Glomerular visceral epithelial cell (primary cell): ENCODE measurements at regions not wholly inside any gene's neighbourhood (a gene's known extent, or its start where the extent isn't known, plus 50 kb on each side); places are given as distances from the start of the nearest gene placed in this dataset.

Experiments used
- DNase-seq: peaks from one replicate; pipeline ENCODE4 v3.0.0-alpha.2; 2016; ENCODE audit errors: extremely low spot score

- no peak for DNase-seq
Measured at GRCh38 chr10:30256084-30256483, 93.0 kb downstream of the MTPAP start.

DNA sequence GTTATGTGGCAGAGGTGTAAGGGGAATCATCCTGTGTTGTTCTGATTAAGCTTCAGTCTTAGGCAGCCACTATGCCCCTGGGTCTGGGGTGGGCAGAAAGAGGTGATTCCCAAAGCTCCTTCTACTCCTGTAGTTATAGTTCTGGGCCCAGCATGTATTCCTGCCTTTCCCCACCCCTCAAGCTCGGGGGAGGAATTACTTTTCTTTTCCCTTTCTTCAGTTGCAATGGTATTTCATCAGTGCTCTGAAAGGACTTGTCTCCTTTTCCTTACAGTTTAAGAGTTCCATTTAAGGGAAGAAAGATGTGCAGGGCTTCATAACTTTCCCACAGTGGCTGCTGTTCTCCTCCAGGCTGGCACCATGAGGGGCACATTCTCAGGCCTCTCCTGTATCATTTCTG is 94.2 kb downstream of the MTPAP start:
- DNase-seq = no peak

DNA sequence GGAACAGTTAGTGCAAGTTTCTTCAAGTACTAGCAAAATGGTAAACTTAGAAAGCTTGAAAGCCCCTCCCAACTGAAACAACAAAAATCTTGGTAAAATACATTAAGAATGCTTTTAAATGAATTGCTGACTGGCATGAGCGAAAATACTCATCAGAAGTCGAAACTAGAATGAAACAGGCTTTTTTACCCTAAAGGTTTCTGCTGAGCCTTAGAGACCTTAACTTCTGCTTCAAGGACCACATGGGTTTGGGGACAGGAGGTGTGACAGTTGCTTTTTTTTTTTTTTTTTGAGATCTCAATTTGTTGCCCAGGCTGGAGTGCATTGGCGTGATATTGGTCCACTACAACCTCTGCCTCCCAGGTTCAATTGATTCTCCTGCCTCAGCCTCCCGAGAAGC is 100.3 kb downstream of the MTPAP start:
- no peak for DNase-seq

DNA sequence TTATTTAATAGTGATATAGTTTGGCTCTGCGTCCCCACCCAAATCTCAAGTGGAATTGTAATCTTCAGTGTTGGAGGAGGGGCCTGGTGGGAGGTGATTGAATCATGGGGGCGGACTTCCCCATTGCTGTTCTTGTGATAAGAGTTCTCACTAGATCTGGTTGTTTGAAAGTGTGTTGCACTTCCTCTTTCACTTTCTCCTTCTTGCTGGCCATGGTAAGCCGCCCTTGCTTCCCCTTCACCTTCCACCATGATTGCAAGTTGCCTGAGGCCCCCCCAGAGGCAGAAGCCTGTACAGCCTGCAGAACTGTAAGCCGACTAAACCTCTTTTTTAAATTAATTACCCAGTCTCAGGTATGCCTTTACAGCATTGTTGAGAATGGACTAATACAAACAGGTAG is 101.4 kb downstream of the MTPAP start:
- DNase-seq = no peak

- DNase-seq = no peak
Measured at GRCh38 chr10:30241422-30242110, 107.5 kb downstream of the MTPAP start.

GRCh38 chr10:30238836-30239235 is 110.2 kb downstream of the MTPAP start:
- no peak for DNase-seq

- DNase-seq = no peak
Measured at GRCh38 chr10:30233186-30233959, 115.7 kb downstream of the MTPAP start.

GRCh38 chr10:30231709-30232108 is 117.4 kb downstream of the MTPAP start:
- DNase-seq = no peak

DNA sequence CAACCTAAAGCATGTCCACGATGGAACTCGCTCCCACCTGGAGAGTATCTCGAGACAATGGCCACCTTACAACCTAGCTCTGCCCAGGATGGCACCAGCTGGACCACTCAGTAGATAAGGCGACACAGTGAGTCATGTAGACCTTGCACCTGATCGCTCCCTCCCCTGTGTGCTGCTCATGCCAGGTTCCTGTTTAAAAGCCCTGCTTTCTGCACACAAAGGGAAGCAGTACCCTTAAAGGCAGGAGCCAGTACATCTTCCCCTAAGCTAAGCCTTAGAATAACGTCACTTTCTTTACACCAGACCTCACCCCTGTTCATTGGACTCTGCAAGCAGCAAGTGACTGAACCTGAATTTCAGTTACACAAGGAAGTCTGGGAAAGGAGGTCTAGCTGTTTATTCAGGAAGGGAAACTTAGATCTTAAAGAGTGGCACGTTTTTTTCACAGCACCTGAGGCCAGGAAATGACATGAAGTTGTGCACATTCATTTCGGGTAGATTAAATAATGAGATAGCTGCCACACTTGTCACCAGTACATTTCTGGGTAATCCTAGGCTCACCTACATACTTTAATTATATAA is 117.9 kb downstream of the MTPAP start:
- no peak for DNase-seq

GRCh38 chr10:30229536-30229935 is 119.5 kb downstream of the MTPAP start:
- no peak for DNase-seq

DNA sequence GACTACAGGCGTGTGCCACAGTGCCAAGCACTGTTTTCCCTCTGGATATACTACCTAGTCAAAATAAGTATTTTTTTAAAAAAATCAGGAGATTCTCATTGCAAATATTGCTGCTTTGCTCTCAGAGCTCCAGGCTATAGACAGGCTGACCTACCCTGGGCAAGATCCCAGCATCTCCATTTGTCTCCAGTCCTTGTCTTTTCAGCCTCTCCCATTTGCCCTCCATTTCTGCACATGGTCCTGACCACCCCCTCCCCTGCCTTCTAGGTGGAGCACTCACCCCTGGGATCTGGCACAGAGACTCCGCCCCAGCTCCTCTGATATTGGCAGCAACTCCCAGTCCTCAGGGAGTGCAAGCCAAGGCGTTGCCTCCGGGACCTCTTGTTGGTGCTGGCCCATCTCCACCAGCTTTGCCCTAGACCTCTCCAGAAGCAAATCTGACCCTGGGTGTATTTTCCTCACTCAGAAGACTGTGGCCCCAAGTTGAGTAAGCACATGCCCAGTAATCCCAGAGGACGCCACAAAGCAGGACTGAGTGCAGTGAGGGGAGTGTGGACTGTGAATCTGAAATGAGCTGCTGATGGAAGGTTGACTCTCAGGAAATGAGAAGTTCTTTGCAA is 120.6 kb downstream of the MTPAP start:
- no peak for DNase-seq

GRCh38 chr10:30227481-30227880 is 121.6 kb downstream of the MTPAP start:
- DNase-seq = no peak

DNA sequence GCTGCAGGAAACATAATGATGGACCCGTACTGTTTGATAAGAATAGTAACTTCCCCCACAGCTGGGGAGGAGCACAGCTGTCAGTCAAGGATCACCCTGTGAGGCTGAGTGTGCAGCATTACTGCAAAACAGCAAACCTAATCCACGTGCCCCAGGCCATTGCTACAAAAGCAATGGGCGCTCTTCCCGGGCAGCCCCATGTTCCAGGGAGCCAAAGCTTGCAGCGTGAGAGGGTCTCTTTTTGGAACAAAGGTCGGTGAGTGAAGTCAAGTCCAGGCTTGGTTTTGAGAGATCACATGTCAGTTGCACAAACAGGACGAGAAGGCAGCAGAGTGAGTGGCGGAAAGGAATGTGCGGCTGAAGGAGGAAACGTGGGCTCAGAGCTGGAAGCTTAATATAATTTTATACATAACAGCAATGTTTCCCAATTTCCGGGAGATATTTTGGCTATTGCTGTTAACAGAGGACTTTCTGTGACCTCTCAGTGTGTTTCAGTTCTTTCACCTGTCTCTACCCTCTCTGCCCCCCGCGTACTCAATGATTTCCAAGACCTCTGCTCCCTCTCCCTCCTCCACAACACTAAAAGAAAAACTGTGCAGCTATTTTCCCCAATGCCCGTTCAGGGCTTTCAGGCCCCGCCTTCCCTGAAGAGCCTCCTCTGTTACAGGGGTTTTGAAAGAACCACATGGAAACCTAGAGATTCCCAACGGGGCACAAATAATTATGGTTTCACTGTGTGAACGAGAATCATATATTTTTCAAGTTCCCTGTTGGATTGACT is 128.9 kb downstream of the MTPAP start:
- peak; percentile 69 for DNase-seq

DNA sequence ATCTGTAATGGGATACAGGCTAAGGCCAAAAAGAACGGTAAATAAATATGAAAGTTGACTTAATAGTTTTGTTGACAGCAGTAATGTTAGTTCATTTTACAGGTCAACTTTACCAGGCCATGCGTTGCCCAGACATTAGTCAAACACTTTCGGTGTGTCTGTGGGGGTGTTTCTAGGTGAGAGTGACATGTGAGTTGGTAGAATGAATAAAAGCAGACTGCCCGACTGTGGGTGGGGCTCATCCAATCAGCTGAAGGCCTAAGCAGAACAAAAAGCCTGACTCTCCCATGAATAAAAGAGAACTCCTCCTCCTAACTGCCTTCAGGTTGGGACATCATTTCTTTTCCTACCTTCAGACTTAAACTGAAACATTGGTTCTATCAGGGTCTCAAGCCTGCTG is 132.3 kb downstream of the MTPAP start:
- no peak for DNase-seq

GRCh38 chr10:30215623-30216022 is 133.5 kb downstream of the MTPAP start:
- no peak for DNase-seq

DNA sequence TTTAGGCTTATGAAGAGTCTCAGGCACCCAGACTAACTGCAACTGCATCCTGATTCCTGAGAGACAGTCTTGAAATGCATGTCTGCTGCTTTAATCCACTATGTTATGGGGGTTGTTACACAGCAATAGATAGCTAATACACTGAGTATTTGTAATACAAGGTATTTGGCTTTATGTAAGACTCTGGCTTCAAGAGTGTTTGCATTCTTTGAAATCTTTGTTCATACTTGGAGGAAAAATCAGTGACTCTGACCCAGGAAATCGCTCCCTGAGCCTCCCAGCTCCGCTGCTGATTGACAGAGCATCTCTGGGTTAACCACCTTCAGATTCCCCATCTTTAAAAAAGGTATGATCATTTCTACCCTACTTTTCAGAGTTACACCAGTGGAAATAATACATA is 133.9 kb downstream of the MTPAP start:
- DNase-seq = no peak

DNA sequence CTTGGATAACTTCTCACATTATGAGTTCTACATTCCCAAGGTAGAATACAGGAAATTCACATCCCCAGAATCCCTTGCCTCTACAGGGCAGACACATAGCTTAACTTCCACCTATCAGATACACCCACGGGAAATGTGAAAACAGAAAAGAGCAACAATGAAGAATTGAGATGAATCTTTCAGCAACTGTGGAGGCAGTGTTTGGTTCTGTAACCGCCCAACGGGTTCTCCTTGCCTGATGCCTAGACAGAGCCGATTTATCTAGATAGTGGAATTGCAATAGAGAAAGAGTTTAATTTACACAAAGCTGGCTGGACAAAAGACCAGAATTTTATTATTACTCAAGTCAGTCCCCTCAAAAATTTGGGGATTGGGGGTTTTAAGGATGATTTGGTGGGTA is 138.8 kb downstream of the MTPAP start:
- no peak for DNase-seq

DNA sequence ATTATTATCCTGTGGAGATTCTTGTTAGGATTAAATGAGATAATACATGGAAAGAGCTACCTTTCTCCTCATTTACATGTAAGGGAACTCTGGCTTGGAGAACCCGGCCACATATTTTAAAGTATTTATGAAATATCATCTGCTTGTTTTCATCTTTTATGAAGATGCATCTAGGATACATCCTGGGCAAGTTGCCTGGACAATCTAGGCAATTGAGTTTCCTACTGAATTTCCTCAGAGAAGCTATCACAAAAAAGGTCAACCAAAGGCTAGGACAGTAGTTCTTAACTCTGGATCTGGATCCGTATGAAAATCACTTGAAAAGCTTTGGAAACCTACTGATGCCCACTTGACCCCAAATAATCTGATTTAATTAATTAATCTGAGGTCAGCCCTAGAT is 140.7 kb downstream of the MTPAP start:
- no peak for DNase-seq

GRCh38 chr10:30207485-30208052 is 141.5 kb downstream of the MTPAP start:
- DNase-seq = peak; percentile 40

GRCh38 chr10:30200017-30200415 is 140.6 kb upstream of the JCAD start:
- no peak for DNase-seq

DNA sequence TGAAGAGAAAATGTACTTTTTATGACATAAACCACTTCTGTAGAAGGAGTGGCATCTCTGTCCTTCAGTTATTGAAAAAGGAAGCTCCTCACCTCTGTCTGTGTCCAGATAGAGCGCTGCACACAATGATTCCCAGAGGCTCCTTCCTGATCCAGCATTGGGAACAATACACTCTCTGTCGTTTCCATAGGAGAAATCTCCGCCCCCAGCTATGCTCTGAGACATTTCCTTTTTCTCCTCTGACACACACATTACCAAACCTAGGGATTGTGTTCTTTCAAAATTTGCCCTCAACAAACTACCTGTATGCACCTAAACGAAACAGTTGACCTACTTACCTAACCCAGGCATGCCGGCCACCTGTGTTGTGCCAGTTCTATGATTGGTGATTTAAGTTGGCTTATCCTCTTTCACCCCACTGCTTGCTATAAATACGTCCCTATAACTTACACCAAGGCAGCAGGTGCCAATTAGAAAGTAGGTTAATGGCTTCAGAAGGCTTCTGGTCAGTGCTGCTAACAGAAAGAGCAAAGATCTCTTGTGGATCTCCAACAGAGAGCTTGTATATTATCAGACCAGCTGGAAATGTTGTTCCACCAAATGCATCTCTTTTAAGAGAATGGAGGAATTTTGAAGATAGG is 140.1 kb upstream of the JCAD start:
- no peak for DNase-seq
